ENCODE measurements at regions not wholly inside any gene's neighbourhood (a gene's known extent, or its start where the extent isn't known, plus 50 kb on each side); places are given as distances from the start of the nearest gene placed in this dataset.

DNA sequence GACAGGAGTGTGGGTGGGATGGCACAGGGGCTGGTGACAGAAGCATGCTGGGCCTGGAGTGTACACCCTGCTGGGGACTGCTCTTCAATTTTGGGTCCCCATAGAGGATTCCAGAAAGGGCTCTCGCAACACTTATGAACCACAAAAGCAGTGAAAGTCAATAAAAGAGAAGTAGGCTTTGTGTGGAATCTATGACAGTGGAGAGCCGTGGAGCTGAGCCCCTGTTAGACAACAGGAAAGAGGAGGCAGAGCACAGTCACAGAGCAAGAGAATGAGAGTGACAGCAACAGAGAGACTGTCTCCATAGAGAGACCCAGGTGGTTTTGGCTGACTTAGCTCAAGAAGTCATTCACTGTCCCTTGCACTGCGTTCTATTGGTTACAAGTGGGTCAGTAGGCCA is 135.1 kb upstream of the ATP6AP2 start:
- intact Hi-C loops (cut with DNase I) = no loop called here
- H3K9me3 ChIP-seq = no peaks in the 10 kb centered on the region
- H3K9ac ChIP-seq (ENCODE audit: low read depth in 2 of 2, low read length in 2 of 2) = no peak overlapping the region
- no peak overlapping the region for H3K4me3 ChIP-seq
- H3K4me1 ChIP-seq = no peaks in the 10 kb centered on the region
- H3K27ac ChIP-seq = no peak overlapping the region
- no peak for DNase-seq
- H3K27me3 ChIP-seq = peaks cover 4% of the 10 kb centered on the region
- TF ChIP-seq, protein P1, sequence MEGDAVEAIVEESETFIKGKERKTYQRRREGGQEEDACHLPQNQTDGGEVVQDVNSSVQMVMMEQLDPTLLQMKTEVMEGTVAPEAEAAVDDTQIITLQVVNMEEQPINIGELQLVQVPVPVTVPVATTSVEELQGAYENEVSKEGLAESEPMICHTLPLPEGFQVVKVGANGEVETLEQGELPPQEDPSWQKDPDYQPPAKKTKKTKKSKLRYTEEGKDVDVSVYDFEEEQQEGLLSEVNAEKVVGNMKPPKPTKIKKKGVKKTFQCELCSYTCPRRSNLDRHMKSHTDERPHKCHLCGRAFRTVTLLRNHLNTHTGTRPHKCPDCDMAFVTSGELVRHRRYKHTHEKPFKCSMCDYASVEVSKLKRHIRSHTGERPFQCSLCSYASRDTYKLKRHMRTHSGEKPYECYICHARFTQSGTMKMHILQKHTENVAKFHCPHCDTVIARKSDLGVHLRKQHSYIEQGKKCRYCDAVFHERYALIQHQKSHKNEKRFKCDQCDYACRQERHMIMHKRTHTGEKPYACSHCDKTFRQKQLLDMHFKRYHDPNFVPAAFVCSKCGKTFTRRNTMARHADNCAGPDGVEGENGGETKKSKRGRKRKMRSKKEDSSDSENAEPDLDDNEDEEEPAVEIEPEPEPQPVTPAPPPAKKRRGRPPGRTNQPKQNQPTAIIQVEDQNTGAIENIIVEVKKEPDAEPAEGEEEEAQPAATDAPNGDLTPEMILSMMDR (IDR thresholded peaks at IDR 0.05) = no peak
- H3K36me3 ChIP-seq = no peaks in the 10 kb centered on the region

DNA sequence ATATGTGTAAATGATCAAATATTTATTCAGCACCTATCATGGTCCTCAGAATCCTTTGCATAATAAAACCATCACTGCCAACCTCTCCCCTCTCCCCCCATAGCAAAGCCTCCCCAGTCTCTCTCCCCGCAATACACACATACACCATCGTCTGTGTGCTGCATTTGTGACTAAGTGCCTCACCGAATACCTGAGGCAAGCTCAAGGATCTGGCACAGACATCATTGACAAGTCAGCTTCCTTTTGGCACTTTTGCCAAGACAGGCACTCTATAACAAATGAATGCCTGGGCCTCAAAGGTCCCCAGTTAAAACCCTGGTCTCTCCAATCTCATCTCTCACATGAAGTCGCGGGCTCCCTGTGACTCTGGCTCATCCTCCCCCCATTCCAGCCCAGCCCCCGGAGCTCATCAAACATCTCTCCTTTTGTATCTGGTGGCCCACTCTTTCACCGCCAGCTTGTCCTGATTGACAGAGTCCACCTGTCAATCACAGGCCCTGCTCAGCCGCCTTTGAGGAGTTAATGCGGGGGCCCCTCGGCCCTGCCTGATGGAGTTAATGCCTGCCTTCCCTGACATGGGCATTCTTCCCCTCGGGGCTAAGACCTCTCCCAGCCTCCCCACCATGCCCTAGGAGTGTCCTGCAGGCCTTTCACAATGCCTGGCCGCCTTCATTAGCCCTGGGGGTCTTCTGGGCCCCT is 135.8 kb upstream of the ATP6AP2 start:
- Histone ChIP-seq H3K27me3 (peaks cover 4% of the 10 kb centered on the region), H3K4me1 (no peaks in the 10 kb centered on the region), H3K36me3 (no peaks in the 10 kb centered on the region), H3K9me3 (no peaks in the 10 kb centered on the region), H3K9ac (ENCODE audit: low read depth in 2 of 2, low read length in 2 of 2) (no peak overlapping the region), H3K4me3 (no peak overlapping the region), H3K27ac (no peak overlapping the region)
- intact Hi-C loops (cut with DNase I) = no loop called here
- DNase-seq = no peak
- TF ChIP-seq, protein P1 (IDR thresholded peaks at IDR 0.05) = no peak

- H3K27ac ChIP-seq = no peak overlapping the region
- no peaks in the 10 kb centered on the region for H3K36me3 ChIP-seq
- intact Hi-C loops (cut with DNase I) = no loop called here
These were observed 136.6 kb upstream of the ATP6AP2 start for GRCh38 chrX:40444133-40444532.

DNA sequence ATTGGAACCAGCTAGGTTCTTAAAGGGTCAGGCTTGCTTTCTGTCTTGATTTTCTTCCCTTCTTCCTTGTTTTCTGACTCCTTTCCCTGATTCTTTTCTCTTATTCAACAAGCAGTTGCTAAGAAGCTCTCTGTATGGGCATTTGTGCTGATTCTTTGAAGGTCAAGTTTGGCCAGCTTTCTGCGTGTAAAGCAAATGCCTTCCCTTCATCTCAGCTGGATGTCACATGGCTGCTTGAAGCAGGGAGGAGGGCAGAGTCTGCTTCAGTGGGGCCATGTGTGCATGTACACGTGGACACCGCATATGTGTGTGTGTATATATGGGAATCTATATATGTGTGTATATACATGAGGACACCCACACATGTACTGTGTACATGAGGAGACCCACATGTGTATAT is 139.9 kb upstream of the ATP6AP2 start:
- Histone ChIP-seq H3K4me3 (no peak overlapping the region), H3K9me3 (no peaks in the 10 kb centered on the region), H3K36me3 (no peaks in the 10 kb centered on the region), H3K27ac (no peak overlapping the region), H3K27me3 (peaks cover 8% of the 10 kb centered on the region), H3K4me1 (no peaks in the 10 kb centered on the region), H3K9ac (ENCODE audit: low read depth in 2 of 2, low read length in 2 of 2) (no peak overlapping the region)
- TF ChIP-seq, protein P1 (IDR thresholded peaks at IDR 0.05) = no peak
- intact Hi-C loops (cut with DNase I) = no loop called here
- no peak for DNase-seq

More at GRCh38 chrX:40444133-40444532, 136.6 kb upstream of the ATP6AP2 start:
- Histone ChIP-seq H3K27me3 (peaks cover 4% of the 10 kb centered on the region), H3K9ac (ENCODE audit: low read depth in 2 of 2, low read length in 2 of 2) (no peak overlapping the region), H3K9me3 (no peaks in the 10 kb centered on the region), H3K4me1 (no peaks in the 10 kb centered on the region), H3K4me3 (no peak overlapping the region)
- TF ChIP-seq, protein P1 (IDR thresholded peaks at IDR 0.05) = no peak
- DNase-seq = no peak

DNA sequence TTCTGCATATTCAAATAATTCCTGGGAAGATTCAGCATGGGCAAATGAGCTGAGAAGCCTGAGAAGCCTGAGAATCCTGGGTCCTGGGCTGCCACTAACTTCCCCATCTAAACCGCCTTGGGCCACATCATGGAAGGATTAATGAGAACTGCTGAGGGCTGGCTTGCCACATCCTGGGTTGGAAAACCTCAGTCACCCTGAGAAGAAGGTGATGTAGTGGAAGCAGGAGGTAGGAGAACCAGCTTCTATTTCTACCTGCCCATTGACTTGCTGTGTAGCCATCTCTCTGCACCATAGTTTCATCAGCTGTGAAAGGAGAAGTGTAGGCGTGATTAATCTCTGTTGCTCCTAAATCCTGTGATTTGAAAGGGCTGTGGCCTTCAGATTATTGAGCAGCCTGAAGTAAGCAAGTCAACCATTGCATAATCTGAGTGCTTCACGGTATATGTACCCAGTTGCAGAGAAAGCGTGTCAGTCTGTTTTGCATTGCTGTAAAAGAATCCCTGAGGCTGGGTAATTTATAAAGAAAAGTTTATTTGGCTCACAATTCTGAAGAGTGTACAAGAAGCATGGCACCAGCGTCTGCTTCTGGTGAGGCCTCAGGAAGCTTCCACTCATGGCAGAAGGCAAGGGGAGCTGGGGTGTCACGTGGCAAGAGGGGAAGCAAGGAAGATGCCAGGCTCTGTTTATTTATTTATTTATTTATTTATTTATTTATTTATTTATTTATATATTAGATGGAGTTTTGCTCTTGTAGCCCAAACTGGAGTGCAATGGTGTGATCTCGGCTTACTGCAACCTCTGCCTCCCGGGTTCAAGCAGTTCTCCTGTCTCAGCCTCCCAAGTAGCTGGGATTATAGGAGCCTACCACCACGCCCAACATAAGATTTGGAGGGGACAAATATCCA is 140.9 kb upstream of the ATP6AP2 start:
- Histone ChIP-seq H3K9me3 (no peaks in the 10 kb centered on the region), H3K4me3 (no peak overlapping the region), H3K27ac (no peak overlapping the region), H3K36me3 (no peaks in the 10 kb centered on the region), H3K4me1 (no peaks in the 10 kb centered on the region), H3K27me3 (peaks cover 8% of the 10 kb centered on the region), H3K9ac (ENCODE audit: low read depth in 2 of 2, low read length in 2 of 2) (no peak overlapping the region)
- TF ChIP-seq, protein P1 (IDR thresholded peaks at IDR 0.05) = no peak
- intact Hi-C loops (cut with DNase I) = no loop called here
- no peak for DNase-seq
